RWPE1 (cell line): ENCODE measurements at regions not wholly inside any gene's neighbourhood (a gene's known extent, or its start where the extent isn't known, plus 50 kb on each side); places are given as distances from the start of the nearest gene placed in this dataset.

Experiments
- CTCF ChIA-PET: fragments of 350-600 bp; sonication (Branson Sonifier 250); formaldehyde crosslinking; extraction: SDS; loops from one replicate; lab custom pipeline; 2021; lab: Yijun Ruan, JAX
- POLR2A ChIA-PET: fragments of 400-600 bp; formaldehyde crosslinking; extraction: SDS; loops from one replicate; lab custom pipeline; 2020; ENCODE audit warnings: antibody characterized with exemption; ENCODE audit not compliant: low non-redundant PET; lab: Yijun Ruan, JAX
- DNase-seq: peaks from one replicate; pipeline ENCODE4 v3.0.0; 2012; ENCODE audit warnings: low spot score
- H3K27ac ChIP-seq: fragments of 450-650 bp; 2 replicates; pipeline ENCODE4 v1.5.1; 2017
- CTCF ChIP-seq: fragments of 450-650 bp; conservative IDR thresholded peaks from 2 replicates; pipeline ENCODE4 v1.5.1; 2017; ENCODE audit warnings: low read depth, mild to moderate bottlenecking

DNA sequence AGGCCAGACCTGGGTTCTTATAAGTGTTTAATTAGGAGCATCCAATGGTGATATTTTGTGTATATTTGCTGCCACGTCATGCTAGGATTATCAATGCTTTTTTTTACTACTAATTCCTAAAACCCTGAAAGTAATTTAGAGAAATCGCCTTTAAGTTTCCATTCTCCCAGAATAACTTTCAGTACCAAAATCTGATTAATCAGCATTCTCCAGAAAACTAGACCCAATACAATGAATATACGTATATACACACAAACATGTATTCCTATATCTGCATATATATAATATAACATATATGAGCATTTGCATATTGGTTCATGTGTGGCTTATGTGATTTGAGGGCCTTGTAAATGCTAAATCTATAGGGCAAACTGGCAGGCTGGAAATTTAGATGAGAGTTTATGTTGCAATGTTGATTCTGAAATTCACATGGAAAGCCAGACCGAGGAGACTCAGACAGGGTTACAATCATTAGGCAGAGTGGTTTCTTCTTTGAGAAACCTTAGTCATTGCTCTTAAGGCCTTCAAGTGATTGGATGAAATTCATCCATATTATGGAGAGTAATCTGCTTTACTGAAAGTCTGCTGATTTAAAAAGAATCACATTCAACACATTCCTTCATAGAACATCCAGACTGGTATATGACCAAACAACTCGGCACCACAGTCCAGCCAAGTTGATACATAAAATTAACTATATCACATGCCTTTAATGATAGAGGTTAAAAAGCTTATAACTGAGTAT is 65.9 kb upstream of the RGPD4 start:
- POLR2A ChIA-PET, result no interaction called here
- TF ChIP-seq CTCF, result no peak
- H3K27ac ChIP-seq, result no peak overlapping the region
- CTCF ChIA-PET, result no interaction called here
- no peak for DNase-seq

GRCh38 chr2:107772353-107772752 is 54.3 kb upstream of the RGPD4 start:
- TF ChIP-seq CTCF, result no peak
- POLR2A ChIA-PET, result no interaction called here
- CTCF ChIA-PET, result interaction anchor here (0.5 kb wide), 1 partner anchor 889 kb away, joined by 3 read pairs; no protein-coding TSS in a partner anchor
- H3K27ac ChIP-seq, result no peak overlapping the region
- DNase-seq, result peak; percentile 43

DNA sequence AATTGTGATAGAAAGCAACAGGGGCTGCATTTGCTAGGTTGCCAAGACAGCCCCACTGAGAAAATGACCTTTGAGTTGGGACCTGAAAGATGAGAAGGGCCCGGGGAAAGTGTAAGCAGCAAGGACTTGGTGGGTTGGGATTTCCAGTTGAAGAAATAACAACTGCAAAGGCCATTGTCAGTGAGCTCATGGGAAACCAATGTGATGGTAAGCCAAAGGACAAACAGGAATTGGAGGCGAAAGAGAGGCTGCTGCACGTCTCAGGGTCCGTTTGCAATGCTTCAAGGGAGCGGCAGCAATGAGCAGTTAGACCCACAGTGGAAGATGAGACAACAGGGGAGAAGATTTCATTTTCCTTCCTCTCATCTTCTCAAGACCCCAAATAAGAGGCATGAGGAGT is 51.5 kb upstream of the RGPD4 start:
- no peak overlapping the region for H3K27ac ChIP-seq
- DNase-seq, result no peak
- ChIA-PET POLR2A (no interaction called here), CTCF (no interaction called here)
- no peak for TF ChIP-seq CTCF

GRCh38 chr2:107775791-107776190 is 50.9 kb upstream of the RGPD4 start:
- ChIA-PET POLR2A (no interaction called here), CTCF (no interaction called here)
- H3K27ac ChIP-seq, result no peak overlapping the region
- no peak for DNase-seq
- TF ChIP-seq CTCF, result no peak

GRCh38 chr2:107776362-107776761 is 50.3 kb upstream of the RGPD4 start:
- POLR2A ChIA-PET, result no interaction called here
- CTCF ChIA-PET, result no interaction called here
- no peak for TF ChIP-seq CTCF
- no peak overlapping the region for H3K27ac ChIP-seq
- DNase-seq, result no peak
